ENCODE measurements at regions not wholly inside any gene's neighbourhood (a gene's known extent, or its start where the extent isn't known, plus 50 kb on each side); places are given as distances from the start of the nearest gene placed in this dataset.

GRCh38 chr13:47117268-47117667, 220.4 kb upstream of the HTR2A start:
- H3K27ac ChIP-seq = no peak overlapping the region
- TF ChIP-seq CTCF (IDR thresholded peaks at IDR 0.05) = no peak
- no peak for TF ChIP-seq ZFX (IDR thresholded peaks at IDR 0.05; ENCODE audit: borderline replicate concordance)

- TF ChIP-seq CTCF (IDR thresholded peaks at IDR 0.05) = no peak
- no peak for TF ChIP-seq ZFX (IDR thresholded peaks at IDR 0.05; ENCODE audit: borderline replicate concordance)
Observed at GRCh38 chr13:47114030-47114429, 217.2 kb upstream of the HTR2A start.

GRCh38 chr13:47112903-47113299, 216.0 kb upstream of the HTR2A start:
- no peak overlapping the region for H3K27ac ChIP-seq
- TF ChIP-seq ZFX (IDR thresholded peaks at IDR 0.05; ENCODE audit: borderline replicate concordance) = no peak
- no peak for TF ChIP-seq CTCF (IDR thresholded peaks at IDR 0.05)

More at GRCh38 chr13:47114030-47114429, 217.2 kb upstream of the HTR2A start:
- no peak overlapping the region for H3K27ac ChIP-seq

GRCh38 chr13:47112205-47112902, 215.5 kb upstream of the HTR2A start:
- TF ChIP-seq CTCF (IDR thresholded peaks at IDR 0.05) (no peak), ZFX (IDR thresholded peaks at IDR 0.05; ENCODE audit: borderline replicate concordance) (no peak)
- no peak overlapping the region for H3K27ac ChIP-seq

GRCh38 chr13:47111499-47111898, 214.6 kb upstream of the HTR2A start:
- no peak overlapping the region for H3K27ac ChIP-seq
- TF ChIP-seq ZFX (IDR thresholded peaks at IDR 0.05; ENCODE audit: borderline replicate concordance) (no peak), CTCF (IDR thresholded peaks at IDR 0.05) (no peak)

- no peak overlapping the region for H3K27ac ChIP-seq
- TF ChIP-seq CTCF (IDR thresholded peaks at IDR 0.05) (no peak), ZFX (IDR thresholded peaks at IDR 0.05; ENCODE audit: borderline replicate concordance) (no peak)
Observed at GRCh38 chr13:47110833-47111240, 214.0 kb upstream of the HTR2A start.

GRCh38 chr13:47110141-47110540, 213.3 kb upstream of the HTR2A start:
- no peak overlapping the region for H3K27ac ChIP-seq
- TF ChIP-seq ZFX (IDR thresholded peaks at IDR 0.05; ENCODE audit: borderline replicate concordance) (no peak), CTCF (IDR thresholded peaks at IDR 0.05) (no peak)

All from 22Rv1 (cell line).